ENCODE measurements at regions not wholly inside any gene's neighbourhood (a gene's known extent, or its start where the extent isn't known, plus 50 kb on each side); places are given as distances from the start of the nearest gene placed in this dataset.

GRCh38 chr17:74001145-74001544, 202.3 kb upstream of the RPL38 start:
- TF ChIP-seq CTCF (IDR thresholded peaks at IDR 0.05) (no peak), POLR2AphosphoS5 (IDR thresholded peaks at IDR 0.05) (no peak), EP300 (IDR thresholded peaks at IDR 0.05) (no peak)
